ENCODE measurements at regions not wholly inside any gene's neighbourhood (a gene's known extent, or its start where the extent isn't known, plus 50 kb on each side); places are given as distances from the start of the nearest gene placed in this dataset.

GRCh38 chr2:16203691-16204090 is 263.3 kb downstream of the MYCN start:
- H3K23ac ChIP-seq (ENCODE audit: insufficient read length, low read depth, low read length), result no peak overlapping the region
- H3K14ac ChIP-seq (ENCODE audit: insufficient read depth, low read length), result no peak overlapping the region
- no peak overlapping the region for H2BK20ac ChIP-seq (ENCODE audit: low read depth, low read length, poor library complexity, severe bottlenecking)
- no peak overlapping the region for H2AK5ac ChIP-seq (ENCODE audit: insufficient read length, low read length)
- no peak overlapping the region for H3K56ac ChIP-seq (ENCODE audit: insufficient read length, low read depth, low read length)
- H3K4ac ChIP-seq (ENCODE audit: low read depth, low read length), result no peak overlapping the region
- H3K23me2 ChIP-seq (ENCODE audit: insufficient read length, low read depth, low read length, poor library complexity, severe bottlenecking), result no peaks in the 10 kb centered on the region
- no peak overlapping the region for H3K18ac ChIP-seq (ENCODE audit: insufficient read length, low read depth, low read length)
- H4K20me1 ChIP-seq (ENCODE audit: control insufficient read depth, insufficient read depth, insufficient read length), result no peaks in the 10 kb centered on the region
- no peak for DNase-seq
- H3K4me1 ChIP-seq (ENCODE audit: insufficient read depth, low read length), result no peaks in the 10 kb centered on the region
- H3K9ac ChIP-seq (ENCODE audit: extremely low read depth, insufficient read length, low read length), result no peak overlapping the region
- no peak overlapping the region for H3K4me2 ChIP-seq (ENCODE audit: insufficient read depth, insufficient read length, low read length)
- no peaks in the 10 kb centered on the region for H3K9me3 ChIP-seq (ENCODE audit: control insufficient read depth, low read depth, low read length)
- H2BK15ac ChIP-seq (ENCODE audit: low read depth, low read length), result no peak overlapping the region
- no peak overlapping the region for H4K91ac ChIP-seq (ENCODE audit: insufficient read length, low read depth, low read length)
- Mint-ChIP-seq H3K36me3 (ENCODE audit: insufficient read depth in 1 of 3, low read depth in 3 of 3) (peaks cover 0 to 5% (median 2%) of the 10 kb centered on the region in 3 experiments; a peak in 3 of 7 replicates), H3K27me3 (ENCODE audit: low read depth) (peaks cover 3% of the 10 kb centered on the region; the same call in 1 of the 2 replicates), H3K4me1 (peaks cover 26 to 42% of the 10 kb centered on the region in 2 experiments), H3K4me3 (no peak overlapping the region), H3K9me3 (peaks cover 0 to 11% of the 10 kb centered on the region in 2 experiments; a peak in 2 of 5 replicates), H3K27ac (peak overlapping the region in 1 of 3 experiments; percentile 52; a peak in 2 of 7 replicates)
- H4K8ac ChIP-seq (replicated peaks; ENCODE audit: insufficient read length, low read depth, low read length), result no peak overlapping the region
- H2AFZ ChIP-seq (ENCODE audit: low read length), result no peak overlapping the region
- H3K27me3 ChIP-seq (ENCODE audit: insufficient read depth, low read length), result no peaks in the 10 kb centered on the region
- no CpG with 5 or more reads among the region's 8 CpGs for WGBS (ENCODE audit: extremely low coverage, insufficient read length, low lambda C conversion rate)
- no peak overlapping the region for H2BK5ac ChIP-seq (ENCODE audit: insufficient read length, low read length)
- no peak overlapping the region for H2BK12ac ChIP-seq (ENCODE audit: insufficient read length, low read depth, low read length)
- H2BK120ac ChIP-seq (ENCODE audit: low read depth, low read length, poor library complexity, severe bottlenecking), result no peak overlapping the region
- H4K5ac ChIP-seq (ENCODE audit: insufficient read length, low read depth, low read length), result no peak overlapping the region
- no peaks in the 10 kb centered on the region for H3K79me2 ChIP-seq (ENCODE audit: insufficient read depth, low read length)
- no peak for TF ChIP-seq CTCF (conservative IDR thresholded peaks at IDR 0.05)
- no peaks in the 10 kb centered on the region for H3K79me1 ChIP-seq (ENCODE audit: insufficient read depth, low read depth, low read length, poor library complexity, severe bottlenecking)
- H3T11ph ChIP-seq (ENCODE audit: low read length), result no peak overlapping the region
- H3K27ac ChIP-seq (ENCODE audit: insufficient read length, low read depth, low read length), result no peak overlapping the region

Data from H9 (cell line).